ENCODE measurements at regions not wholly inside any gene's neighbourhood (a gene's known extent, or its start where the extent isn't known, plus 50 kb on each side); places are given as distances from the start of the nearest gene placed in this dataset.
"Not testable (repeated sequence)": the region's sequence is repeated elsewhere in the genome, so short reads cannot be mapped to it uniquely, and the experiment has no call there.

DNA sequence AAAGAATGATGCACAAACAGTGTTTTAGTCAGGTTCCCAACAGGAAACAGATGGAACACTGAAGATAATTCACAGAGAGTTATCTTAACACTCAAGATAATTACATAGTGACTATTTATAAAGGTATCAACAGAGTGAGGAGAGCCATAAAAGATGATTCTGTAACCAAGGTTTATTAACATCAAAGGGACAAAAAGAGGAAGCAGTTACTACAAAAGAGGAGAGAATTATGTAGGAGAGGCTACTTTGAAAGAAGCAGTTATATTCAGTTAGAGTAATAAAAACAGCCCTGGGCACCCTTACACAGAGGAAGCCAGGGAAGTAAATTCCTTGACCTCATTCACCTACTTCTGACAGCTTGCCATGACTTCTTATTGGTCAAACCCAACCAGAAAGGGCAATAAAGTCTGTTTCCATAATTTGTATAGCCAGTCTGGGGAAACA is 326.5 kb upstream of the SLC39A10 start:
- no peak overlapping the region for H3K4me3 Mint-ChIP-seq
- ChIA-PET POLR2A (no interaction called here), CTCF (no interaction called here)
- H3K4me3 ChIP-seq (ENCODE audit: control extremely low read depth in 1 of 5, extremely low read depth in 1 of 5, insufficient read depth in 1 of 5, low read depth in 2 of 5, low read length in 4 of 5) = no peak overlapping the region
- no peak overlapping the region for H3K4me2 ChIP-seq (replicated peaks; ENCODE audit: low read depth, low read length, poor library complexity, severe bottlenecking)
- peaks cover 0 to 4% (median 0%) of the 10 kb centered on the region in 3 donors for H3K9me3 ChIP-seq (ENCODE audit: control extremely low read depth in 1 of 3, control insufficient read depth in 2 of 3, insufficient read depth in 1 of 3, low read length in 2 of 3)
- H3K4me1 Mint-ChIP-seq = peaks cover 5% of the 10 kb centered on the region
- peaks cover 3% of the 10 kb centered on the region for H3K9me3 Mint-ChIP-seq (ENCODE audit: insufficient read depth)
- no peaks in the 10 kb centered on the region for H3K36me3 ChIP-seq (replicated peaks in 1 of 2; ENCODE audit: control extremely low read depth in 1 of 2, control insufficient read depth in 1 of 2, extremely low read depth in 1 of 2, insufficient read depth in 2 of 2, low read length in 1 of 2)
- no peak overlapping the region for H3K27ac ChIP-seq (ENCODE audit: low read length in 2 of 2)
- H4K20me1 ChIP-seq (ENCODE audit: control insufficient read depth, insufficient read depth, low read length, poor library complexity, severe bottlenecking) = no peaks in the 10 kb centered on the region
- no peak overlapping the region for H3K27ac Mint-ChIP-seq
- no peak overlapping the region for H3K9ac ChIP-seq (ENCODE audit: low read length)
- ATAC-seq (ENCODE audit: low read depth) (no peak), DNase-seq (no peak)
- TF ChIP-seq CTCF (IDR thresholded peaks at IDR 0.05) (no peak), EZH2 (IDR thresholded peaks at IDR 0.05; ENCODE audit: borderline replicate concordance, insufficient read depth, low read depth, low read length, poor library complexity, severe bottlenecking) (no peak)
- no peaks in the 10 kb centered on the region for H3K4me1 ChIP-seq (ENCODE audit: control insufficient read depth in 2 of 2, insufficient read depth in 2 of 2, low read length in 2 of 2)
- H3K27me3 ChIP-seq (replicated peaks in 1 of 4; ENCODE audit: control extremely low read depth in 1 of 4, control insufficient read depth in 3 of 4, insufficient read depth in 4 of 4, low read length in 3 of 4) = no peaks in the 10 kb centered on the region
- intact Hi-C loops (cut with micrococcal nuclease) = no loop called here
- H2AFZ ChIP-seq (ENCODE audit: insufficient read depth, low read depth, low read length, poor library complexity, severe bottlenecking) = no peak overlapping the region
- peaks cover 4% of the 10 kb centered on the region for H3K27me3 Mint-ChIP-seq
- no peaks in the 10 kb centered on the region for H3K79me2 ChIP-seq (ENCODE audit: control insufficient read depth, insufficient read depth, low read length)

DNA sequence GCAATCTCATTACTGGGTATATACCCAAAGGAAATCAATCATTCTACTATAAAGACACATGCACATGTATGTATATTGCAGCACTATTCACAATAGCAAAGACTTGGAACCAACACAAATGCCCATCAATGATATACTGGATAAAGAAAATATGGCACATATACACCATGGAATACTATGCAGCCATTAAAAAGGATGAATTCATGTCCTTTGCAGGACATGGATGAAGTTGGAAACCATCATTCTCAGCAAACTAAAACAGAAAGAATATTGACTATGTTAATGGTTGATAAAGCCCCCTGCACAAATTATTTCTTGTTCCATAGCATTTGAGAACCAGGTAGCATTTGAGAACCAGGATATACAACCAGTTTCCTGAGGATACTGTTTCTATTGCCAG is 327.2 kb upstream of the SLC39A10 start:
- H3K27me3 ChIP-seq (replicated peaks in 1 of 4; ENCODE audit: control extremely low read depth in 1 of 4, control insufficient read depth in 3 of 4, insufficient read depth in 4 of 4, low read length in 3 of 4); H3K9ac ChIP-seq (ENCODE audit: low read length); H3K27ac ChIP-seq (ENCODE audit: low read length in 2 of 2); H2AFZ ChIP-seq (ENCODE audit: insufficient read depth, low read depth, low read length, poor library complexity, severe bottlenecking); POLR2A ChIA-PET; H3K27ac Mint-ChIP-seq; H3K4me3 Mint-ChIP-seq; H3K9me3 Mint-ChIP-seq (ENCODE audit: insufficient read depth); H3K4me1 ChIP-seq (ENCODE audit: control insufficient read depth in 2 of 2, insufficient read depth in 2 of 2, low read length in 2 of 2); ATAC-seq (ENCODE audit: low read depth); H3K4me1 Mint-ChIP-seq; H3K4me3 ChIP-seq (ENCODE audit: control extremely low read depth in 1 of 5, extremely low read depth in 1 of 5, insufficient read depth in 1 of 5, low read depth in 2 of 5, low read length in 4 of 5); intact Hi-C loops (cut with micrococcal nuclease); H3K4me2 ChIP-seq (replicated peaks; ENCODE audit: low read depth, low read length, poor library complexity, severe bottlenecking); DNase-seq; H3K27me3 Mint-ChIP-seq; CTCF ChIA-PET; H3K9me3 ChIP-seq (ENCODE audit: control extremely low read depth in 1 of 3, control insufficient read depth in 2 of 3, insufficient read depth in 1 of 3, low read length in 2 of 3); H3K36me3 ChIP-seq (replicated peaks in 1 of 2; ENCODE audit: control extremely low read depth in 1 of 2, control insufficient read depth in 1 of 2, extremely low read depth in 1 of 2, insufficient read depth in 2 of 2, low read length in 1 of 2); H4K20me1 ChIP-seq (ENCODE audit: control insufficient read depth, insufficient read depth, low read length, poor library complexity, severe bottlenecking); H3K79me2 ChIP-seq (ENCODE audit: control insufficient read depth, insufficient read depth, low read length): not testable (repeated sequence)

All from B cell (primary cell).